ENCODE measurements at regions not wholly inside any gene's neighbourhood (a gene's known extent, or its start where the extent isn't known, plus 50 kb on each side); places are given as distances from the start of the nearest gene placed in this dataset.

DNA sequence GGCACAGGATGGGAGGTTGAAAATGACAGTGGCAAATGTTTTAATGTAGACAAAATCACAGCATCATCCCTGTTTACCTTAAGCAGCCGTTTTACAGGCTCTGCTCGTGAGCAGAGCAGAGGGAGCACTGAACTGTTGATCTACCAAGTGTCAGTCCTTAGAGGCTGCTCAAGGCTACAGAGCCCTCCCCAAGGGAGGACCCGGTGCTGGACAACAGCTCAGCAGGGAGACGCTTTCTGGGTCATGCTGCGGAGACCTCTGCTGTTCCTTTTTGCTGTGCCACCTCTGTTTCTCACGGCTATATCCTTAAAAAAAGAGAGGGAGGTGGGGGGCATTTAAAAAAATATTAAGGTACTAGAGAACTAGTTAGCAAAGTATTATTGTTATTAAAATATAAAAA, 400.2 kb downstream of the GABRB3 start:
- no peak for DNase-seq

DNA sequence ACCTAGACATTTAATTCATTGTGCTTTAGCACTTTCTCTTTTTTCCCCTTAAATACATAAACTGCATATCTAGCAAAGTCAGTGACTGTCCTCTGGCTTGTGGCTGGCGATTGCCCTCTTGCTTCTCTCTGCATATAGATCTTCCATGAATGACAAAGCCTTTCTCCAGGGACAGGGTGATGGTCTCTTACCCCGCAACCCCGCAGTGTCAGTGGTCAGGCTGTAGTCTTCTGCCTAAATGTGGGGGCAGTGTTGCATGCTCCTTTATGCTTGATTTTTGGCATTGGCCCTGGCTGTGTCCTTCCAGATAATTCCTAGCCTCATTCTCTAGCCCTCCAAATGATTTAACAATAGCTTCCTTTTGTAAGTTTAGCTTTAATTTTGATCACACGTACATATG, 407.8 kb downstream of the GABRB3 start:
- DNase-seq = no peak

DNA sequence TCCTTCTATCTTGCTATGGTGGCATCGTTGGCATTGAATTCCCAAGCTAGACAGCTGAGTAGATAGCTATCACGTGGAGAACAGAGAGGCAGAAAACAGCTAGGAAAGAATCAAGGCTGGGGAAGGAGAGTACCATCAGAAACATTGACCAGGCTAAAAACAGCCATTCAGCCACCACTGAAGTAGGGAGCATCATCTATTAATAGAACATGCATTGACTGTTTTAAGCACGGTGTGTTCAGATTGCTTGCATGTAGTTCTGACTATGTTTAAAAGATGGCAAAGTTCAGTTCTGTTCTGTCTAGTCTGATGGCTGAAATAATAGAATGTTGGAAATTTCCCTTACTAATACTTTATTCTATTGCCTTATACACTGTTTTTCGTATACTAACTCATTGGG, 413.0 kb downstream of the GABRB3 start:
- DNase-seq = no peak

DNA sequence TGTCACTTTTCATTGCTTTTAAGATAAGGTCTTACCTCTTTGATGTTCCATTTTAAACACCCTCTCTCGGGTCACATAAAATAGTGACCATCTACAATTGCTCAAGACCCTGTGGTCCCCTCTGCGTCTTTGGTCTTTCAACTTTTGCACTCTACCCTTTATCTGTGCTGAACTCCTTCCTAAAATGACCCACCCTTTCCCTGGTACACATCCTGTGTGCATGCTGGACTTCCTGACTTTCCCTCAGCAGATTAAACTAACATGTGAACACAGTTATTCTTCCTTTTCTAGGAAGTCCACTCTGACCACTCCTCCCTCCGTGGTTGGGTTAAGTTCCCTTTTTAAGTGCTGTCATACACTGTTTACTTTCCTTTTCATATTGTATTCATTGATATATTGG, 414.2 kb downstream of the GABRB3 start:
- DNase-seq = no peak

DNA sequence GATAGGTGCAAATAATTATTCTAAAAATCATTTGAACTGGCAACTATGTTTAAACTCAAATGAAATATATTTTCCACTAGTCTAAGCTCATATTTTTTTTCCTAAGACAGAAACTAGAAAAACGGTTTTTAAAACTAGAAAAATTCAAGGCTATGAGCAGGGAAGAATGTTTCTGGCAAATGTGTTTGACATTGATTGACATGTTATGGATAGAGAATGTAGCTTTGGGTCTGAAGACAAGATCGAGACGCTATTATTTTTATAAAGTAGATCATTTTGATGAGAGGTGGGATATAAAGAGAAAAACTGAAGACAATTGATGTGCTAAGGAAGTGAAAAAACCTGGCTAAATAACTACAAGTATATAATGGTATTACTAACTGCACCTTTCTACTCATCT, 415.2 kb downstream of the GABRB3 start:
- DNase-seq = no peak

DNA sequence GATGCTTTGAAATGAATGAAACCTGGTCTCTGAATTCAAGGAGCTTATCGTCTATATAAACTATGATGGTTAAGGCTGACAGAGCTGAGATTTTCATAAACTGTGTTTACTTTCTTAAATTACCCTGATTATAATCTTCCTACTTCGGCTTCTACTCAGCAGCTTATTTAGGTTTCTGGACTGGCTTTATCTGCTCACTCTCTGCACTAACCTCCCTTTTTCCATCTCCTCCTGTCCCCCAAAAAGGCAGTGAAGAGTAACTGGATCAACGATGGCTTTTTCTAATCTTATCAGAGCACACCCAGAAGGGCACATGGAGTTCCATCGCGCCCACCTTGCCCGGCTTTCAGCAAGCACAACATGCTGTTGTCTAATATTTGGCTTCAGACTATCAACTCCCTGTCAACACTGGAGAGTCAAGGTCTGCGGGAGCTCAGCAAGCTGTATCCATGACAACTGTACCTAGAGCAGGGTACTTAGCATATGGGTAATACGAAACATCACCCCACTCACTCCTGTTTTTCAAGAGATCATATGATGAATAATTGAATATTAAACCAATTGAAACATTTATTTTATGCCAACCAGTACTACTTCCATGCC, 417.3 kb downstream of the GABRB3 start:
- no peak for DNase-seq

DNA sequence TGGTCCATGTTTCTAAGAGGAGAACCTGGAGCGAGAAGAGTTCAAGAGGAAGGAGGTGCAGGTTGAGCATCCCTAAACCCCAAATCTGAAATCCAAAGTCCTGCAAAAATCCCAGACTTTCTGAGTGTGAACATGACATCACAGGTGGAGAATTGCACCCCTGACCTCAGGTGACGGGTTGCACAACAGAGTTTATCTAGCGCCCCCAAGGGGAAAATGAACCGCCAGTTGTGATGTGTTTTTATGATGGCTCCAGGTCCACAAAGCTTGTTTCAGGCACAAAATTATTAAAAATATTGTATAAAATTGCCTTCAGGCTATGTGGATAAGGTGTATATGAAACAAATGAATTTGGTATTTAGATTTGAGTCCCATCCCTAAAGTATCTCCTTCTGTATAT, 420.0 kb downstream of the GABRB3 start:
- DNase-seq = no peak

DNA sequence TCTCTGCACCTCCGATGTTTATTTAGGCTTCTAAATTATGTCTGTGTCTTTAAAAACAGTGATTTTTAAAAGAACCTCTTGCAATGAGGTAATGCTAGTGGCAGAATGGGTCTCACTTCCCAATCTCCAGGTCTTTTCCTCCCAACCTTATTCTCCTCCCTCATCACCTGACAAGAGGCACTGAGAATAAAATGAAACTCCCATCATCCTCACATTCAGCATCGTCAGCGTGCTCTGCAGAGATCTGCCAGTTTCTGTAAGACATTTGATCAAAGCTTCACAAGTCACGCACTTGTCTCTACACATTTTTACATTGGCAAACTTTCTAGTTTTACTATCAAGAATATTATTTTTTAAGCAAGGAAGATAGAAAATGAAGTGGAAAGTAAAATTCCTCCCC, 420.5 kb downstream of the GABRB3 start:
- DNase-seq = no peak

DNA sequence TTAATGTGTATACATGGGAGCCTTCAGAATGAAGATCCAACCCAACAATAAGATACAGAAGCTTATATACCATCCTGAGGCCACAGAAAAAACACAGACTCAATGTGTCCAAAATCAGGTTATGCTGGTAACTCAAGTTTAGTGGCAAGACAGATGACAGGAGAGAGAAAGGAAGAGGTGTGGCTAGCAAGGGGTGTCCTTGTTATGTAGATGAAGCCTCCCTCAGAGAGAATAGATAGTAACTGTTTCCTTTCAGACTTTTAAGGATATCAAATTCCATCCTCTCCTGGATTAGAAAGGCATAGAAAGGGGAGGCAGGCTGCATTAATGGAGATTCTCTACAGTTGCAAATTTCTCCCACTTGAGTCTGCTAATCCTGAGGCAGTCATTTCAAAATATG, 447.4 kb downstream of the GABRB3 start:
- no peak for DNase-seq

DNA sequence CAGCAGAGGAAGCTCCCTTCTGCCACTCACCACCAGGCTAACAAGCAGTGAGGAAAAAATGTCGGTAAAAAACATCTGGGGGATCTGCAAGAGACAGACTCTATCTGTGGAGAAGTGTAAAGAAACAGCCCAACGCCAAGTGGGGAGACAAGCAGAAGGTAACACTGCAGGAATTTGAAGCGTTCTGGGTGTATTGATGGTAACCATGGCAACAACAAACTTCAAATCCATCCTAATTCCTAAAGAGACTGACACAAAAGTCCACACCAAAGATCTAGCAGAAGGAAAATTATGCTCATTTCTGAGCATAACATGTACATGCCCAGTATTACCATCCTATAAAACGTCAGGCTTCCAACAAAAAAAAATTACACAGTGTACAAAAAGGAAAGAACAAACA, 449.3 kb downstream of the GABRB3 start:
- no peak for DNase-seq

DNA sequence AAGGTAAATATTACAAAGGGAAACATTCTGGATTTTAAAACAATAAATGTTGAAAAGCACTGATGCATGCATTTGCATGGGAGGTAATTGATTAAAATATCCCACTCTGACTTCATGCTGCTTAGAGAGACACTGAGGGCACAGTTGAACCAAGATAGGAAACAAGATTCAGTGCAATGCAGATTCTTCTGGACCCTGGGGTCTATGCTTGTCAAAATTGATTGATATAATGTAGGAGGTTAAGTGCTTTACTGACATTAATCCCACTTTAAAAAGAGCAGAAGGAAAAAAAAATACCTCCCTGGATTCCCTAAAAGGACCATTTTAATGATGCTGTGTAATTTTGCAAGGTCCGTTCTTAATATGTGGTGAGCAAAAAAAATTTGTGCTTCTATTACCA, 454.2 kb downstream of the GABRB3 start:
- DNase-seq = no peak

DNA sequence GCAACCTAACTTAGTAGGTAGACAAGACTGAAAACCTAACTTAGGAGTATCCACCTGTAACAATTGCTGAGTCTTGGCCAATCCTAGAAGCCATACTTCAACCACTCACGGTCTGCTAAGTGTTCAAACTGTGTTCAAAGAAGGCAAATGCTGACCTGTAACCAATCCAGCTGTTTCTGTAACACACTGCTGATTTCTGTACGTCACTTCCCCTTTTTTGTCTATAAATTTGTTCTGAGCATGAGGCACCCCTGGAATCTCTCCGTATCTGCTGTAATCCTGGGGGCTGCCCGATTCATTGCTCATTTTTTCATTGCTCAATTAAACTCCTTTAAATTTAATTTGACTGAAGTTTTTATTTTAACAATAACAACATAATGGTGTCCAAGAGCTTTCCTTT, 451.4 kb upstream of the ATP10A start:
- no peak for DNase-seq

DNA sequence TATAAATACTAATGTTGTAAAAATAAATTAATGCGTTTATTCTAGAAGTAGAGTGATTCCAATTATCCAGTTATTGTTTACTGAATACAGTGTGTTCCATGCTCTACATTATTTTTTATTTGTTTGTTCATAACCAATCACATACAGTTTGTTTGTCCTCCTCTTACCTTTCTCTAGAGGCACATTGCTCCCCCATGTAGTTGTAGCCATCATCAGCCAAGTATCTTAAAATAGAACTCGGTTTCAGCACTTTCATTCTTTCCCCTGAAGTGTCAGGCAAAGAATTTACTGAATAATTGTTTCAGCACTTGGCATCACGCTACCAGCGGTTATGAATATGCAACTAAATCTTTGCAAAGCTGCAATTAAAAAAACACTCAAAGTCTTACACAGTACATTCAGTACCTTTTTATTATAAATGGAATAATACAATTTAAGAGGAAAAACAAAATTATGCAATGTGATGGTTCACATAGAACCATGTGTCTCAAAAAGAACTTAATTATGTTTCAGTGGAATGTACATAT, 448.6 kb upstream of the ATP10A start:
- DNase-seq = no peak

DNA sequence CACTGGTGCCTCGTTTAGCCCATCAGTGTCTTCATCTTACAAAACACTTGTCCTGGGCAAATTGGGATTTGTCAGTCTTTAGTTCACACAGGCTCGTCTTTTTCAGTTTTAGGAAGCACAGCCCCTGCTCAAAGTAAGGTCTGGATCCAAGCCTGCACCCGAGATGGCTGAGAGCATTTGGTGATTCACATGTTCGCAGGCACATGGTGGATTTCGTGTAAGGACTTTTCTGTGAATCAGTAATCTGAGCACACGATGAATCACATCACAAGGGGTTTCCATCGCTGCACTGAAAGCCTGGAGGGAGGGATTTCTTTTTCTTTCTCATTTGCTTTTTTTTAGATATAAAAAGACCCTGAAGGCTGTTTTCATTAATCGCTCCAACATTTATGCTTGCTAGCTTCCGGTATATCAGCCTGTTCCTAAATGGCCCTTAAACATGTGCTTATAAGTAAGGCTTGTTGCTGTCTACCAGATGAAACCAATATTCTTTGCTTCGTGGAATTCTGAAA, 435.6 kb upstream of the ATP10A start:
- no peak for DNase-seq

DNA sequence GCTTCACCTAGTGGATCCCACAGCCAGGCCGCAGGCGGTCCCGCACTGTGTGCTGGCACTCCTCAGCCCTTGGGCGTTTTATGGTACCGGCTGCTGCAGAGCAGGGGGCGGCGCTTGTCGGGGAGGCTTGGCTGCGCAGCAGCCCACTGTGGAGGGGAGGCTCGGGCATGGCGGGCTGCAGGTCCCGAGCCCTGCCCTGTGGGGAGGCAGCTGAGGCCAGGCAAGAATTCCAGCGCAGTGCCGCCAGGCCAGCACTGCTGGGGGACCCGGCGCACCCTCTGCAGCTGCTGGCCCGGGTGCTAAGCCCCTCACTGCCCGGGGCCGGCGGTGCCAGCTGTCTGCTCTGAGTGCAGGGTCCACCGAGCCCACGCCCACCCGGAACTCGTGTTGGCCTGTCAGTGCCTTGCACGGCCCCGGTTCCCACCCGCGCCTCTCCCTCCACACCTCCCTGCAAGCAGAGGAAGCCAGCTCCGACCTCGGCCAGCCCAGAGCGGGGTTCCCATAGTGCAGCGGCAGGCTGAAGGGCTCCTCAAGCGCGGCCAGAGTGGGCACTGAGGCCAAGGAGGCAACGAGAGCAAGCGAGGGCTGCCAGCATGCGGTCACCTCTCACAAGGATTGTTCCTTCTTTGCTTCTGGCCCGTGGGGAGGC, 435.0 kb upstream of the ATP10A start:
- DNase-seq = no peak

DNA sequence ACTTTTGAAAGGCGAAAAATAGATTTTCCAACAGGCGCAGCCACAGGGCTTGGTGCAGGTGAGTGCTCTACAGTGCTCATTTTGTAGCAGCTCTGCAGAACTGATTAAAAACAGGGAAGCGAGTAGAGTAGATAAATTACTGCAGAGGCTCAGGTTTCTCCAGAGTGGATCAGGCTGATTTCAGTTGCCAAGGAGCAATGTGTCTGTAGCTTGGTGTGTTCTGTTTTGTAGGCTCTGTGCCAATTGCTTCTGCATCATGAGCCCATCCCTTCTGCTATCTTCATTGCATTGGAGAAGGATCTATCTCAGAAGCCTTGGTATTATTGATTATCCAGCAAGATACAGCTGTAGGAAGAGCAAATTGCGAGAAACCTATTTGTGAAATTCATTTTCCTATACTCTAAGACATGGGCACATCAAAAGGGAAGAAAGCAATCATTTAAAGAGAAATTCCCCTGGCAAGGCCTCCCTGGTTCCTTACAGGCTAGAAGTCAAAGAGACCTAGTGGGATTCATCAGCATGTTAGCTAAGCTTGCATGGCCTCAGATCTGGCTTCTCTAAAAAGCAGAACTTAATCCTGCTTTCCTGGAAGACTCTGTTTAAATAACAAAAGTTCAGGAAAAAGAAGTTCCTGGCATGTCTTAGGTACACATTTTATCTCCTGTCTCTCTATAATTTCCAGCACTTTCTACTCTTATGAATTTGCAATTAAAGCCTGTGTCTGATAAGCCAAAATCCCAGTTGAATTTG, 432.4 kb upstream of the ATP10A start:
- no peak for DNase-seq

DNA sequence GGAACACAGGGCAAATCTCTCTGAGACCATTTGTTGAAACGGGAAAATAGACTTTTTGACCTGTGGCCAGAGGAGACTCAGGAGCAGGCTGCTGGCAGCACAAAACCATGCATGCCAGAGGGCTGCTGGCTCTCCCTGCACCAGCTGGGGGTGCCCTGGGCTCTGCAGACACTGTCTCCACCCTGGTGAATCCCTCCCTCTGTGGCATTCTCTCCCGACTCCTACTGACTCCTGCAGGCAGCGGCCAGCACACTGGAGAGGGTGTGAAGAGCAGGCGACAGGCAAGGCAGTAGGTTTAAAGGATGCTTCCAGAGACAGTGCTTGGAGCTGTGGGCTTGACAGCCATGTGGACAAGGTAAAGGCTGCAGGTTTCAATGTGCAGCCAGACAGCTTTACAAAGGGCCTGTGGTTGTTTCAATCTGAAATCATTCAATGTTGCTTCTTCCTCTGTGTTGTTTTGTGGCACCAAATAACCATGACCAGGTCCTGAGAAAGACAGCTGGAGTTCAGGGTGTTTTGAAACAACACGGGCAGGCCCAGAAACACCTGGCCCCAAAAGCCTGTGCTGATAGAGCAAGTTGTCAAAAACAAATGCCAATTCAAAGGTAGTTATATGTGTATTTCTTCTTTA, 431.0 kb upstream of the ATP10A start:
- DNase-seq = no peak

DNA sequence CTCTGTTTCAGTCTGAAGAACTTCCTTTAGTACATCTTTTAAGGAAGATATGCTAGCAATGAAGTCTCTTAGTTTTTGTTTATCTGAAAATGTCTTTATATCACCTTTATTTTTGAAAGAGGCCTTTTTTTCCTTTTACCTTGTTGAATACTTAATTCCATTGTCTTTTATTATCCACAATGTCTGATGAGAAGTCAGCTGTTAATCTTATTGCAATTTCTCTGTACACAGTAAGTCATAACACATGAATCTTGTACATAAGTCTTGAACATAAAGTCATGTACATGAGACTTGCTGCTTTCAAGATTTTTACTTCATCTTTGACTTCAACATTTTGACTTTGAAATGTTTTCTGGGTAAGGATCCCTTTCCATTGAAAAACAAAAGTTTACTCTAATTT, 424.3 kb upstream of the ATP10A start:
- no peak for DNase-seq

DNA sequence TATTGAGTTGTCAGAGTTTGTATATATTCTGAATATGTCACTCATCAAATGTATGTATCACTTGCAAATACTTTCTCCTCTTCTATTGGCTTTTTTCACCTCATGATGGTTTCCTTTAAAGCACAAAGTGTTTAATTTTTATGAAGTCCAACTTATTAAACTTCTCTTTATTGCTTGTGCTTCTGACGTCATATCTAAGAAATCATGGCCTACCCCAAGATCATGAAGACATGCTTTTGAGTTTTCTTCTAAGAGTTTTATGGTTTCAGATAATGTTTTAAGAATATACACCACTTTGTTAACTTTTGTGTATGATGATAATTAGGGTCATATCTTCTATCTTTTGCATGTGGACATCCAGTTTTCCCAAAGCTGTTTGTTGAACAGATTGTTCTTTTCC, 417.2 kb upstream of the ATP10A start:
- no peak for DNase-seq

DNA sequence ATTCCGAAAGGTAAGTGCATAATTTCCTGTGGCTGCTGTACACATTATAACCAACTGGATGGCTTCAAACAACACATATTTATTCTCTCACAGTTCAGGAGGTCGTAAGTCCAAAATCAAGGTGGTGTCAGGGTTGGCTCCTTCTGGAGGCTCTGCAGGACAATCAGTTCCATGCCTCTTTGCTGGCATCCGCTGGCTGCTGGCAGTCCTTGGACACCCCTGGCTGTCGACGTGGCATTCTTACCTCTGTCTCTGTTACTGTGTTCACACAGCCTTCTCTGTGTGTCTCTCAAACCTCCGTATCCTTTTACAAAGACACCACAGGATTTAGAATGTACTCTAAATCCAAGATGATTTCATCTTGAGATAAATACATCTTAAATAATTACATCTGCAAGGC, 398.8 kb upstream of the ATP10A start:
- no peak for DNase-seq

DNA sequence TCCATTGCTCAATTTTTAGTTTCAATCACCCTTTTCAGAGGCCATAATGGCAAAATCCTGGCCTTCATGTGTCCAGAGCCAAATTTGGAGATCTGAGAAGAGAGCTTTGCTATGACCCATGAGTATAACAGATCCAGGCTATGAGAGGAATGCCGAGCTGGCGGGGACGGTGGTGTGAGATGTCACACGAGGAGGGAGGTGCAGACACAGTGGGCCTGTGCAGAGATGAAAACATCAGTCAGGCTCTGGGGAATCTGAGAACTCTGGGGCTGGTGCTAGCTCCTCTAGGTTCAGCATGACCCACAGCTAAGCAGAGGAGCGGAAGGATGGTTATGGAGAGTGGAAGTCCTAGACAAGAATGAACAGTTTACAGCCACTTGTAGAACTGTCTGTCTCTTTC, 398.3 kb upstream of the ATP10A start:
- DNase-seq = no peak

DNA sequence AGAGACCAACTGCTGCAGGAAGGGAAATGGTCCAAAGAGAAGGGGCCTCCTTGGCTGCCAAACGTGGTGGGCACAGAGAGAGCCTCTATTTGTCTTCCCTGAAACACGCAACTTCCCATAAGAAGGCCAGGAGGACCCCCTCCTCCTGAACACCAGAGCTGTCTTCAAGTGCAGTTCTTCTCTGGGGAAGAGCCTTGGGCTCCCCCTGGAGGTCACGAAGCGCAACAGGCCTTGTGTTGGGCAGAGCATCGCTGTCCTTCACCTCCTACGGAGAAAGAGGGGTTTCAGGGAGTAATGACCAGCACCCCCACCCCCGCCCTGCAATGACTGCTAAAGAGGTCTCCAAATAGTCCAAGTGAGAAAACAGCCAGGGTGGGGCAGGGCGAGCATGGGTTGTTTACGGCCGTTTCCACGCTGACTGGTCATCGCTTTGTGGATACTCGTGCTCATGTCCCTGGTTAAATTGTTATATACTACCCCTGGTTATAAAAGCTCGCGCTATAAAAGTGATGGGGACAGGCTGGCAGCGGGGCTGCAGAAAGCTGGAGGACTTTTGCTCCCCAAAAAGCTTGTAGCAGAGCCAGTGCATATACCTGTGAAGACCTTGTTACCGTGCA, 397.5 kb upstream of the ATP10A start:
- DNase-seq = peak in 1 of 2 donors; percentile 4

DNA sequence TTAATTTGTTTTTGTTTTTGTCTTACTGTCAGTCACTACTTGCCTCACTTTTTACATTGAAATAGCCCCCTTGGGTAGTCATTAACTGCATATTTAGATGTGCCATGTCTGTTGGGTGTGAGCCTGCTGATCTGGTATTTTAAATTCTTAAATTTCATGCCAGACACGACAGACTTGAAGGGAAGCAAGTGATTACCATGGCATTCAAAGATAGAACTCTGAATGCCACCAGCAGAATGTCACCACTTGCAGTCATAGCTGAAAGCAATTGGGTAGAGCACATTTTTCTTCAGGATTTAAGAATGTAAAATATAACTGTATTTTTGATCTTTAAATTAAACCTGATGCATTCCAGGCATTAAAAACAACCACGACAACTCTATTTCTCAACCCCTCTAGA, 396.5 kb upstream of the ATP10A start:
- DNase-seq = no peak
